Loucy (cell line): ENCODE measurements at regions not wholly inside any gene's neighbourhood (a gene's known extent, or its start where the extent isn't known, plus 50 kb on each side); places are given as distances from the start of the nearest gene placed in this dataset.

Experiments
- CTCF ChIP-seq: fragments of 200-600 bp; sonication (generic); conservative IDR thresholded peaks from 2 replicates; pipeline ENCODE4 v1.5.1; 2014; ENCODE audit warnings: mild to moderate bottlenecking, antibody characterized with exemption, low read length
- EZH2phosphoT487 ChIP-seq: fragments of 200-600 bp; IDR thresholded peaks from 2 replicates; pipeline ENCODE4 v1.6.1; 2018; ENCODE audit warnings: antibody characterized with exemption, mild to moderate bottlenecking, moderate library complexity, borderline replicate concordance

DNA sequence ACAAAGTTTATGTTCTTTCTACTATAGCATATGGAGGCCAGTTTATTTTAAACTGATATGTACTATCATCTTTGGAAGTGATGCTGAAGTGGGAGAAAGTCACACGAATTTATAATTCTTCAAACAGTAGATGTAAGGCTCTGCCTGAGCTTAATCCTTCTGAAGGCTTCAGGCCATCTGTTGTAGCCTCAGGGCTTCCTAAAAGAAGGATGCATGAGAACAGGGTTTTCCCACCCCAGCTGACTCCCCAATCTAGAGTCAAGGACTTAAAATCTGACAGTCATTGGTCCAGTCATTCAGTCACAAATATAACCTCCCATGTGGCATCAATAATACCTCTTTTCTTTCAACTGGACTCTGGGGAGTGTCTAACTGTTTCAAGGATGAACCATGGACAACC is 330.5 kb downstream of the KCNS3 start:
- TF ChIP-seq CTCF (no peak), EZH2phosphoT487 (no peak)
